HG03196 (cell line): ENCODE measurements at regions not wholly inside any gene's neighbourhood (a gene's known extent, or its start where the extent isn't known, plus 50 kb on each side); places are given as distances from the start of the nearest gene placed in this dataset.

ENCODE experiments used
- ATAC-seq: cut with Tn5 transposase; IDR thresholded peaks from one replicate; pipeline ENCODE4 v1.9.1; 2021; ENCODE audit not compliant: unreplicated experiment

- no peak for ATAC-seq
Observed at GRCh38 chr4:125505621-125506020, 190.9 kb downstream of the FAT4 start.

- ATAC-seq, result no peak
Observed at GRCh38 chr4:125507141-125507540, 192.4 kb downstream of the FAT4 start.

GRCh38 chr4:125511715-125512114 is 197.0 kb downstream of the FAT4 start:
- no peak for ATAC-seq

- no peak for ATAC-seq
Observed at GRCh38 chr4:125515016-125515415, 200.3 kb downstream of the FAT4 start.

GRCh38 chr4:125517831-125518230 is 203.1 kb downstream of the FAT4 start:
- no peak for ATAC-seq

GRCh38 chr4:125518281-125518680 is 203.5 kb downstream of the FAT4 start:
- ATAC-seq, result no peak

- ATAC-seq, result no peak
Observed at GRCh38 chr4:125519371-125520146, 204.8 kb downstream of the FAT4 start.

GRCh38 chr4:125520258-125520990 is 205.7 kb downstream of the FAT4 start:
- no peak for ATAC-seq

GRCh38 chr4:125522588-125522987 is 207.8 kb downstream of the FAT4 start:
- ATAC-seq, result no peak

GRCh38 chr4:125522992-125523391 is 208.2 kb downstream of the FAT4 start:
- no peak for ATAC-seq

GRCh38 chr4:125526420-125526819 is 211.7 kb downstream of the FAT4 start:
- no peak for ATAC-seq

- no peak for ATAC-seq
Observed at GRCh38 chr4:125527681-125528080, 212.9 kb downstream of the FAT4 start.

GRCh38 chr4:125529071-125529470 is 214.3 kb downstream of the FAT4 start:
- no peak for ATAC-seq

GRCh38 chr4:125538670-125539069 is 223.9 kb downstream of the FAT4 start:
- no peak for ATAC-seq

- ATAC-seq, result no peak
Observed at GRCh38 chr4:125539691-125540090, 224.9 kb downstream of the FAT4 start.

GRCh38 chr4:125541836-125542385 is 227.2 kb downstream of the FAT4 start:
- no peak for ATAC-seq

GRCh38 chr4:125546272-125546671 is 231.5 kb downstream of the FAT4 start:
- ATAC-seq, result no peak

- ATAC-seq, result no peak
Observed at GRCh38 chr4:125547836-125548235, 233.1 kb downstream of the FAT4 start.

GRCh38 chr4:125550769-125551168 is 236.0 kb downstream of the FAT4 start:
- ATAC-seq, result no peak

- no peak for ATAC-seq
Observed at GRCh38 chr4:125551466-125551865, 236.7 kb downstream of the FAT4 start.

GRCh38 chr4:125551967-125552366 is 237.2 kb downstream of the FAT4 start:
- ATAC-seq, result no peak

GRCh38 chr4:125572601-125573000 is 257.8 kb downstream of the FAT4 start:
- ATAC-seq, result no peak
